Fibroblast of the aortic adventitia (primary cell): ENCODE measurements at regions not wholly inside any gene's neighbourhood (a gene's known extent, or its start where the extent isn't known, plus 50 kb on each side); places are given as distances from the start of the nearest gene placed in this dataset.

Source experiments
- DNase-seq: peaks from one replicate; pipeline ENCODE4 v3.0.0-alpha.2; 2010; ENCODE audit warnings: low read depth
- H3K4me3 ChIP-seq: 2 replicates; pipeline ENCODE4 v1.5.1; 2011; ENCODE audit warnings: low read depth, mild to moderate bottlenecking, control low read depth, low read length, moderate library complexity
- TF ChIP-seq, protein P1 (sequence below): IDR thresholded peaks from 2 replicates; pipeline ENCODE4 v1.5.1; 2011; ENCODE audit warnings: mild to moderate bottlenecking, low read length, control low read depth, inconsistent platforms; ENCODE audit not compliant: insufficient read depth

DNA sequence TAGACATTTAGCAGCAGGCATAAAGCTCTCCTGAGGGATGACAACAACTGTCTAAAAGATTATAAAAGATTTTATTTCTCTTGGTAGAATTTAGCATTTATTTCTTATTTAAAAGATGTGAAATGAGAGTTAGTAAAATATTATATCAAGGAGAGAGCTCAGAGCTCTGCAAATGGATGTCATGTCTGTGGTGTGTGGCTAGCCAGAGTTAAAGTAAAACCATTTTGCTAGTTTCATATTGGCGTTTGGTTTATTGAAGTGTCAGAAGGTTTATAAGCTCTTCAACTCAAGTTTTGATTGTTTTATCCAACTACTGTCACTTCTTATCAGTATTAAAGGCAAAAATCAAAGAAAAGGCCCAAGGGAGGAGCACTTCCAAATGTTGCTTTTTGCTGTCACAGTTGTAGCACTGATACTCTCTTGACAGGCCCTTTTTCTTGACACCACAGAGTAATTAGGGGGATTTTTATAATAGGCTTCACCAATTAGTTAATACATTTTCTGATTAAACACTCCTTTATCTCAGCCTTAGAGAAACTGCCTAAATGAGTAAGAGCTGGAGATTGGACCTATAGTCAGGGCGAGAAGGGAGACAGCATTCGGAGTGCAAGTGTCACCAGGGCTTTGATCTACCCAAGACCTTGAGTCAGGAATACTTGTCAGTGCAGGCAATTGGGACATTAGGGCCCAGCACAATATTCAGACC, 233.9 kb downstream of the PTBP2 start:
- no peak for DNase-seq
- H3K4me3 ChIP-seq: no peak overlapping the region
- TF ChIP-seq, protein P1, sequence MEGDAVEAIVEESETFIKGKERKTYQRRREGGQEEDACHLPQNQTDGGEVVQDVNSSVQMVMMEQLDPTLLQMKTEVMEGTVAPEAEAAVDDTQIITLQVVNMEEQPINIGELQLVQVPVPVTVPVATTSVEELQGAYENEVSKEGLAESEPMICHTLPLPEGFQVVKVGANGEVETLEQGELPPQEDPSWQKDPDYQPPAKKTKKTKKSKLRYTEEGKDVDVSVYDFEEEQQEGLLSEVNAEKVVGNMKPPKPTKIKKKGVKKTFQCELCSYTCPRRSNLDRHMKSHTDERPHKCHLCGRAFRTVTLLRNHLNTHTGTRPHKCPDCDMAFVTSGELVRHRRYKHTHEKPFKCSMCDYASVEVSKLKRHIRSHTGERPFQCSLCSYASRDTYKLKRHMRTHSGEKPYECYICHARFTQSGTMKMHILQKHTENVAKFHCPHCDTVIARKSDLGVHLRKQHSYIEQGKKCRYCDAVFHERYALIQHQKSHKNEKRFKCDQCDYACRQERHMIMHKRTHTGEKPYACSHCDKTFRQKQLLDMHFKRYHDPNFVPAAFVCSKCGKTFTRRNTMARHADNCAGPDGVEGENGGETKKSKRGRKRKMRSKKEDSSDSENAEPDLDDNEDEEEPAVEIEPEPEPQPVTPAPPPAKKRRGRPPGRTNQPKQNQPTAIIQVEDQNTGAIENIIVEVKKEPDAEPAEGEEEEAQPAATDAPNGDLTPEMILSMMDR: no peak

DNA sequence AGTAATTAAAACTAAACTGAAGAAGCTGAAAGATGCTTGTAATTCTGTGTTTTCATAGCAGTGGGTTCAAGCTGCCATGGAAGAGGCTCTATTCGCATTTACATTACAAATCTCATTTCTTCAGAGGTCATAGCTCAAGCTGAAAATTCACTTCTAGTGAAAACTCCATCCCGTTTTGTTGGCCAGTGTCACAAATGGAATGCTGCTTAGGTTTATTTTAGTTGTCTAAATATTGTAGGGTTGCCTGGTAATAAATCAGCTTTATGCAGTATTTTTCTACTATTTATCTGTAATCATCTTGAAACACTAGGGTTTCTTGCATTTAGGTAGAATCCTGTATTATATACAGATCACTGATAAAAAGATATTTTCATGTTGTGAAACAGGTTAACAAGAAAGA, 240.6 kb downstream of the PTBP2 start:
- DNase-seq: peak; percentile 9
- no peak overlapping the region for H3K4me3 ChIP-seq

DNA sequence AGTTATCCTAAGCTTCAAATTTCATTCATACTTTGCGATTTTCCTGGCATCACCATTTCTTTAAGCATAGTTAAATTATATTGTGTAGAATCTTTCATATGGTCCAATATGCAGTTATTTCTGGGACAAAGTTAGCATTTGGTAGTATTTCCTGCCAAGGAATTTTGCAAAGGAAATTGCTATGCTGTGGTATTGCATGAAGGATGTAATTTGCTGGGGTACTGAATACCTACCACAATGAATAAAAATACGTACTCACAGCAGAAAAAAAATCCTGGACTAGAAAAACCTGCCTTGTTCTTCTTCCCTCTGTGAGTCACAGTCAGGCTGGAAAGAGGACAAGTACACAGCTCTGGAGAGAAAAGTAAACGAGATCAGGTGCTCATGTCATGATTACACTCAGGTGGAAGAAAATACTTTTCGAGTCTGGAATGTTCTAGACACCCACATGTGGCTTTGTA, 241.2 kb downstream of the PTBP2 start:
- DNase-seq: peak; percentile 73
- no peak overlapping the region for H3K4me3 ChIP-seq
- TF ChIP-seq, protein P1: no peak

More for the DNA sequence above, 240.6 kb downstream of the PTBP2 start:
- TF ChIP-seq, protein P1: no peak

DNA sequence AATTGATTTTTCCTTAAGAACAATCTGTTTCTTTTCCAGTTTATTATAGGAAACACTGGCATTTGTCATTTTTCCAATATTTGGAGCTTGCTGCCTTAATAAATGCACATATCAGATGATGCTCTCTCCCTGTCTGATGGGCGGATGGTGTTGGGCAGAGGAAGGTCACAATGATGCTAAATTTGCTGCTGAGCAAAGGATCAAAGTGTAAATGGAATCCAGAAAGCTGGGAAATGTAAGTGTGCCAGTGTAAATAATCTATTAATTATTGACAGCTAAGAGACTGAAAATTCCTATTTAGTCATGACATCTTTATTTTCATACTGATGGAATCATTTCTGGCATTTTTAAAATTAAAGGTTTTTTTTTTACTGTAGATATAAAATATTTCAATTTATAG, 243.2 kb downstream of the PTBP2 start:
- DNase-seq: no peak
- TF ChIP-seq, protein P1: no peak
- no peak overlapping the region for H3K4me3 ChIP-seq

DNA sequence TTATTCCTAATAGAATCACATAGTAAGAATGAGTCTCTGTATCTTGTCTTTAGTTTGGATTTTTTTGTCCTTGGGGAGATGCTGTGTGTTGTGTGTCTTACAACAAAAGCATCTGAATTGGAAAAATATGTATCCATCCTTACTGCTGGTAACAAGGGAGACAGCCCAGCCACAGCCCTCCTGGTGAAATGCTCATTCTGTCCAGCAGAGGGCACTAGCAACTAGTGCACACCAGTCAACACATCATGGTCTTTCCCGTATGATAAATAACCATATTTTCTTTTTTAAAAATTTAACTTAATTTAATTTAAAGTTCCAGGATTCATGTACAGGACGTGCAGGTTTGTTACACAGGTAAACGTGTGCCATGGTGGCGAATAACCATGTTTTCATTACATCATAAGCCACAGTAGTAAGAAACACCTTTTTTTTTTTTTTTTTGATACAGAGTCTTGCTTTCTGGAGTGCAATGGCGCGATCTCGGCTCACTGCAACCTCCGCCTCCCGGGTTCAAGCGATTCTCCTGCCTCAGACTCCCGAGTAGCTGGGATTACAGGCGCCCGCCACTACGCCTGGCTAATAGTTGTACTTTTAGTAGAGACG, 245.1 kb downstream of the PTBP2 start:
- DNase-seq: peak; percentile 88
- no peak overlapping the region for H3K4me3 ChIP-seq
- TF ChIP-seq, protein P1: peak; percentile 96

DNA sequence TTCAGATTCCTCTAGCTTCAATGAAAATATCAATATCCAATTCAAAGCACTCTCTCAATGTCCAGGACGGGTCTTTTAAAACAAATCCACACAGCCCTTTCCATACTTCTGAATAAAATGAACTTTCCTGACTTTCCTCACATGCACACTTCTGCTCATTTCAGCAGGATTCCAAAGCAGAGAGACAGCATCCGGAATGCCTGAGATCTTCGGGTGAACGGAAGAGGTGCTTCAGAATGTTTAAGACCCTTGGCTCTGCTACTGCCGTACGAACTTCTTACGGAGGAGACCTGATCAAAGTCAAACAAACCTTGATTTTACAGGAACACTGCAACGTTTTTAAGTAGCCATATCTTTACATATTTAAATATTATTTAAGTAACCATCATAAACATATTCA, 245.7 kb downstream of the PTBP2 start:
- H3K4me3 ChIP-seq: no peak overlapping the region
- no peak for DNase-seq
- TF ChIP-seq, protein P1: no peak
